AG20443 (cell line): ENCODE measurements at regions not wholly inside any gene's neighbourhood (a gene's known extent, or its start where the extent isn't known, plus 50 kb on each side); places are given as distances from the start of the nearest gene placed in this dataset.

Source experiments
- DNase-seq: peaks from one replicate; pipeline ENCODE4 v3.0.0; 2012; ENCODE audit warnings: low spot score, mixed read lengths

DNA sequence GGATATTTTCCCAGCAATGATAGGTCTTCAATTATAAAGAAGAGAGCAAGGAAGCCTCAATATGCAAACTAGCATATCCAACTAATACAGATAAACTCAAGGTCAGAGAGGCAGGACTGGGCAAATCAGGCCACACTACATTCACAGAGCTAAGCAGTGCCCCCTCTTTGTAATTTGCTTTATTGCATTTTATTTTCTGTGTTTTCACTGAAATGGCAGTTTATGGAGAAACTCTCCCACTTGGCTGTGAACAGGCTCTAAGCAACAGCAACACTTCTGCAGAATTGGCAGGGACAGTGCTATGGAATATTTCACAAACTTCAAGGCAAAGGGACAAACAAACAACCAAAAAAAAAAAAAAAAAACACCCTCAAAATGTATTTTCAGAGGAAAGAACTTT, 93.4 kb upstream of the SOD1 start:
- DNase-seq: no peak

DNA sequence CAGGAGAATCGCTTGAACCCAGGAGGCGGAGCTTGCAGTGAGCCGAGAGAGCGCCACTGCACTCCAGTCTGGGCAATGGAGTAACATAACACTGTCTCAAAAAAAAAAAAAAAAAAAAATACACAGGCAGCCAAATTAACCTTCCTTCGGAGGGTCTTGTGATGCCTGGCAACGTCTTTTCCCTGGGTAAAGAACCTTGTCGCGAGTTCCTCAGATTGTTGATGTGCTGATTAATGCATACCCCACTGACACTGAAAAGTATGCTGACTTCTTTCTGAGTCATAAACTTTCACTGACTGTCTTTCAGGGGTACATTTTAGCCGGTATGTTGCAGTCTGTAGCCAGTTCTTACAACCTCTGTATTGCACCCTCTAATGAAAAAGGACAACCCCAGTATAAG, 95.1 kb upstream of the SOD1 start:
- DNase-seq: no peak

DNA sequence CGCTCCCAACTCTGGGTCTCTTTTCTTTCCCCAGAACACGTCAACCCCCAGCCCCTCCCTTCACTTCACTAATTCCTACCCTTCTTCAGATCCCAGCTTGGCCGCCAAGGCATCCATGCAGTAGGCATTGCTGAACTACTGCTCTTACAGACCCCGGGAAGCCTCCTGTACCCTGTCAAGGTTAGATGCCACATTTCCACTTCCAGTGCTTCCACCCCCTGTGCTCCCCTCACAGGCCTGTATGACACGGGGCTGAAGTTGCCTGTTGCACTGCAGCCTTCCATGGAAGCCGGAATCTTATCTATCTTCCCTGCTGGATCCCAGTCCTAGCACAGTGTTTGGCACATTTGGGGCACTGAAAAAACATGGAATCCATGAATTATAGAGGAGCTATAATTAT, 99.0 kb upstream of the SOD1 start:
- no peak for DNase-seq

GRCh38 chr21:31559368-31560119, 99.9 kb upstream of the SOD1 start:
- peak; percentile 93 for DNase-seq

- peak; percentile 97 for DNase-seq
Observed at GRCh38 chr21:31558962-31559367, 100.5 kb upstream of the SOD1 start.

DNA sequence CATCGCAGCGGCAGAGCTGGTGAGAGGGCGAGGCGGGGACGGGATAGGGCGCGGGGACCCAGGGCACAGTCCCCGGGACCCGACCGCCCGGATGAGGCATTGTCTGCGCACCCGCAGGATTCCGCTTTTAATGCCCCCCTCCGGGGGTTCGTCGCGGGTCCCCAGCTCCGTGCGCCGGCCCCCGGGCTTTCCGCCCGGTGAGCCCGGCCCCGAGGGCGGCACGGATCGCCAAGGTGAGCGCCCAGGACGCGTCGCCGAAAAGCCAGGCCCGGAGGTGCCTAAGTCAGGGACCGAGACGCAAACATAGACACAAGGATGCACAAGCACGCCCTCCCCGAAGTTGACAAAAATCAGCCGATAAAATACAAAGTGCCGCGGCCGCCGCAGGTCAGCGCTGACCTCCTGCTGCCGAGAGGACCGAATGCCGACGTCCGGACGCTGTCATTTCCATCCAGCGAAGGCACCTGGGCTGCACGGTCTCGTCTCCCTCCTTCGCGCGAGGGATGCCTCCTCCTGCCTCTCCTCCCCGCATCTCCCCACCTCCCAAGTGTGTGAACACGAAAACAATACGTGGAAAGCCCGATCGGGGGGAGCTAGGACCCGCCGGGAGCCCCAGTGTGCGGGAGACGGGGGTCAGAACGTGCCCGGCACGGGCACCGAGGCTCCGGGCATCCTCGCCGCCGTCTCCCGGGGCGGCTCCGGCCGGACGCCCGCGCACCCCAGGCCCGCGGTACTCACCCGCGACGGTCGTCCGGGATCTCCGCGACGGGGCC, 101.1 kb upstream of the SOD1 start:
- DNase-seq: no peak

DNA sequence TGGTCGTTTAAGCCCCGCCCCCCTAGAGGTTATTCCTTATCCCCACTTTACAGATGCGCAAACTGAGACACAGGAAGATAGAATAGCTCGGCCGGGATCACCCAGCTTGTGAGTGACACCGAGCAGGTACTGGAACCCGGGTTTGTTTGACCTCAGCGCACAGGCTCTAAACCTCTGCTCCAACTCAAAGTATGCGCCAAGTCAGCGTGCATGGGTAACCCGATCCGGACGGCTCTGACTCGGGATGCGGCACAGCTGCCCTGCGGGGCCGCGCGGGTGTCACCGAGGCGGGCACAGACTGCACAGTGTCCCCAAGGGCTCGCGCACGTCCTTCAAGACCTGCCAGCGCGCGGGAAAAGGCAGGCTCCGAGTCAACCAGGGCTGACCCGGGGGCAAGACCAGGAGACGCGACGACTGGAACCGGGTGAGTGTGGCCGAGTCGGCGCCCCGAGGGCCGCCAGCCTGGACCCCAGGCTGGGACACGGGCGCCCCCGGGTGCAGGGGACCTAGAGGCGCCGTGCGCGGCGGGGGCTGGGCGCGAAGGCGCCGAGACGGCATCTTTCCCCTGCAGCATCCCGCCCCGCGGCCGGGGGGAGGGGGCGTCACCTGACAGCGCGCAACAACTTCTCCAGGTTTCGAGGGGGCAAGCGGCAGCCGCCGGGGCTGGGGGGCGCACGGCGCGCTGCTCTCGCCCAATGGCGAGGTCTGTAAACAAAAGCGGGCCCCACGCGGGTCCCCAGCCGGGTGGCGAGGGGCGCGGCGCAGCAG, 101.9 kb upstream of the SOD1 start:
- DNase-seq: no peak

DNA sequence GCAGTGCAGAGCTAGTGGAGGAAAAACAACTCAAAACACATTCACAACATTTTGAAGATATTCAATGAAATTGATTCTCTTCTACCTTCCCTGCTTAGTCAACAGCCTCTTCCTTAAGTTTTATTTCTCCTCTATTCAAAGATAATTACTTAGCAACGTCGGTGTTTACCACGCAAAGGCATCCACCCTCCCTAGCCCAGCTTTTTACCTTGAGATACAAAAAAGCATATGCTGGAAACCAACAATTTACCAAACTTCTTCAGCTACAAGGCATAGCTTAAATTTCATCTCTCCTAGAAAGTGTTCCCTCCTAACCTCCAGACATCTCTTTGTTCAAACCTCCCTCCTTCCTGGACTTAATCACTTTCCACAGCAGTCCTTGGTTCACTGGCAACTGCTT, 102.8 kb upstream of the SOD1 start:
- DNase-seq: no peak

DNA sequence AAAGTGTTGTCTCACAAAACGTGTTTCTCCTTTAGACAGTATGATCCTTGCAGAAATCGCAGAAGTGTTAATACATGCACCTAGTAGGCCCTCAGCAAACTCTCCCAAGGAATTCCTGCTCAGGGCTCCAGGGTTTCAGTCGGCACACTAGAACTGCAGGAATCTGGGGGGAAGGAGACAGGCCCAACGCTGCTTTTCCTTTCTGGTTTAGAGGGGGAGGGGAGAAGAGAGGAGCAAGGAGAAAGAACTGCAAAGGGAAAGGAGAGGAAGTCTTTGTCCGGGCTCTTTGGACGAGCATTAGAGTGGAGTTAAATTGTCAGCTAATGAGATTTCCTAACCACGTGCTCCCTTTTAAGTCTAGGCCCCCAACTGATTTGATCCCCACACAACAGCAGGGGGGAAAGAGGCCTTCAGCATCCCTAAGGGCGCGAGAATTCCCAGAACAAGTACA, 103.7 kb upstream of the SOD1 start:
- no peak for DNase-seq

DNA sequence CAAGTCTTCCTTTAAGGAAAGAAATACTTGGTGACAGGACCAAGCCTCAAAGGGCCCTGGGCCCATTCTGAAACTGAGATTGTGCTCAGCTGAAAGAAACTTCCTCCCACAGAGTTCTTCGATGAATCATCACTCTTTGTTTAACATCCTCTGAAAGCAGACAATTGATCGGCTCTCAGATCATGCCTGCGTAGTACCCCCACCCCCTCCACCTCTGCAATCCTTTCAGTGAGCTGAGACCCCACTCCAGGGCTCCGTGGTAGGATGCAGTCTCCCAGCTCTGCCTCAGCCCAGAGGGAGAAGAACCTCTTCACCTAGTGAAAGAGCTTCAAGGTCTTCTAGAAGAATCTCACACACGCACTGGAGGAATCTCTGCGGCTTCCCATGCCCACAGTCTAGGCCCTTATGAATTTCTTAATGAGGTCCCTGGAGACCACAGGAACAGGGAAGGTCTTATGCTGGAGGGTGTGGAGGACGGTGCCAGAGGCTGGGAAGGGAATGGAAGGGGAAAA, 104.9 kb upstream of the SOD1 start:
- DNase-seq: no peak

DNA sequence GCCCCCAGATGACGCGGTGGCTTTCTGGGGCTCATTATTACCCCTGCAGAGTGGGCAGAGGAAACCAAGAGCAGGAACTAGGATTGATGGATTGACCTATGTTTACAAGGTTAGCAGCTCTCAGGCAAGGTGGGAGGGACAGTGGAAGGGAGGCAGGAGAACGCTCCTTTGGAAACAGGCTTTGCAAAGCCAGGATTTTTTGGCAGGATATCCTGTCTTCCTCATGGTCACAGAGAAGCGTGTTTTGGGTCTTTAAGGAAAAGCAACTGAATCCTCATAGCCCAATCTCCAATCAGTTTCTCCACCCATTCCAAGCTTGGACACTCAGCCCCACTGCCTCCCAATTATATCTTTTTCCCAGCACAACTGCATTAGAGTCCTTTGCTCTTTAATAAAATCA, 105.6 kb upstream of the SOD1 start:
- no peak for DNase-seq

- DNase-seq: no peak
Observed at GRCh38 chr21:31553461-31553860, 106.0 kb upstream of the SOD1 start.

DNA sequence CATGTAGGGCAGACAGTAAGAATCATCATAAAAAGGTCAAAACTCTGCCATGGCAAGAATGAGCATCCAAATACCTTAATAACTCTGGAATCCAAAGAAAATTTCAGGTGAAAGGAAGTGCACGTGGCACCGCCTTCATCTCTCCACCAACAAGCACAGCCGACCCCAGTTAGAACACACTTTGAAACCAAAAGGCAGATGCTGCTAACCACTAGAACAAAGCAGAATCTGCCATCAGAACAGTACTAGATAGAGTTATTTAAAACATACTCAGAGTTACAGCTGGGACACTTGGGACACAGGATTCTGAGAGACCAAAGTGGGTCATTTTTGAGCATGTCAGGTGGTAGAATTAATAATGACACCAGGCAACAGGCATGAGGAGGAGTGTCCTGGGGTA, 106.7 kb upstream of the SOD1 start:
- DNase-seq: no peak

GRCh38 chr21:31550070-31550469, 109.4 kb upstream of the SOD1 start:
- no peak for DNase-seq

DNA sequence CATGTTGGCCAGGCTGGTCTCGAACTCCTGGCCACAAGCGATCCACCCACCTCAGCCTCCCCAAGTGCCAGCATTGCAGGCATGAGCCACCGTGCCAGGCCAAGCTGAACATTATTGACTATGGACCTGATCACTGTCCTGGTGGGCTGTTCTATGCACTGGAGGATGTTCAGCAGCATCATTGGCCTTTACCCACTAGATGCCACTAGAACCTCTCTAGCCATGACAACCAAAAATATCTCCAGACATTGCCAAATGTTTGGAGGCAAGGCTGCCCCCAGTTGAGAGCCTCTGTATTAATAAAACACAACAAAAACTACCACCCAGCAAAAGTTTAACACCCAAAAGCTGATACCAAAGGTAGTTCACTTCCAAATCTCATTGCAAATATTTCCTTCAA, 110.8 kb upstream of the SOD1 start:
- no peak for DNase-seq

DNA sequence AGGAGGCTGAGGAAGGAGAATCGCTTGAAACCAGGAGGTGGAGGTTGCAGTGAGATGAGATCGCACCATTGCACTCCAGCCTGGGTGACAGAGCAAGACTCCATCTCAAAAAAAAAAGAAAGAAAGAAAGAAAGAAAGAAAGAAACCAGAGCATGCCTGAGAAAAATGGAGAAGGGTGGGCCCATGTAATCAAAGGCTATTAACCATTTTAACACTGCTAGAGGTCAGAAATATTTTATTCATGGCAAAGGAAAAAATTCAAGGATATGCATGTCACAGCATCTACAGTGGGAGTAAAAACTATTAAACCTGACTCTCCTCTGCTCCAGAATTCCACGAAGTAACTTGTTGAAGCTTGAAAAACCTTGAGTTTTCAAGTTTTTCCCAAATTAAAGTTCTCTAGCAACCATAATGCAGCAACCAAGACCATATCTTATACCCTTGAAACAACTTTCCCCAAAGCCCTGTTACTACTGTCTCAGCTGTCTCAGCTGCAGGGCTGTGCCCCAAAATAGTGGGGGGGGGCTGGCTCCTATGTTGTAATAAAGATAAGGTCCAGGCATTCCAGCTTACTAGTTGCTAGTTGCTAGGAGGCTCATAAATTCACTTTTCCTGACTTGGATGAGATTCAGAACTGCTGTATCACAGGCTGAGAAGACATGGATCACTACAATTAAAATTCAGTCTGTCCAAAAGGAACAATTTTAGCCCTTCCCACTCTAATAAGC, 112.9 kb upstream of the SOD1 start:
- DNase-seq: no peak

DNA sequence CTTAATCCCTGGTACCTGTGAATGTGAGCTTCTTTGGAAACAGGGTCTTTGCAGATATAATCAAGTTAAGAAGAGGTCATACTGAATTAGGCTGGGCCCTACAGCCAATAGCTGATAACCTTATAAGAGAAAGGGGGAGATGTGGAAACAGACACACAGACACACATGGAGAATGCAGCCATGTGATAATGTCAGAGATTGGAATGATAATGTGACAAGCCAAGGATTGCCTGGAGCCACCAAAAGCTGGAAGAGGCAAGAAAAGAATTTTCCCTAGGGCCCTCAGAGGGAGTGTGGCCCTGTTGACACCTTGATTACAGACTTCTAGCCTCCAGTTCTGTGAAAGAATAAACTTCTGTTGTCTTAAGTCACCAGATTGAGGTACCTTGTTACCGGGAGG, 114.5 kb upstream of the SOD1 start:
- no peak for DNase-seq

DNA sequence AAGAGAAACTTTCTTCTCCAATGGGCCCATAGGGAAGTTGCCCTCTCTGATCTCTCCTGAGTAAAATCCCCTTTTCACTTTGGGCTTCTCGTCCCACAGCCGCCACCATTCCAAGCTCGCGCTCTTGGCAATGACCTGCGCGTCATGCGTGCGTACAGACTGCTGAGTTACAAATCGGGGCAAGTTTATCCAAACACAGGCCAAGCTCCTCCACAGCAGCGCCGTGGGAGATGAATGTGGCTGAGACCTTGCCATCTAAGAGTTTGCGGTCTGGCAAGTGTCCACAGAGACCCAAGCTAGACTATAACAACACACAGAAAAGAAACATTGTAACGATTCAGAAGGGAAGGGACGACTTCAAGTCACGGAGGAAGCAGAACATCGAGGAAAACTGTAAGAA, 116.3 kb upstream of the SOD1 start:
- no peak for DNase-seq

- DNase-seq: no peak
Observed at GRCh38 chr21:31538816-31539215, 120.7 kb upstream of the SOD1 start.

- no peak for DNase-seq
Observed at GRCh38 chr21:31537872-31538576, 121.5 kb upstream of the SOD1 start.

GRCh38 chr21:31536138-31536537, 123.4 kb upstream of the SOD1 start:
- DNase-seq: no peak
